ENCODE measurements at regions not wholly inside any gene's neighbourhood (a gene's known extent, or its start where the extent isn't known, plus 50 kb on each side); places are given as distances from the start of the nearest gene placed in this dataset.

DNA sequence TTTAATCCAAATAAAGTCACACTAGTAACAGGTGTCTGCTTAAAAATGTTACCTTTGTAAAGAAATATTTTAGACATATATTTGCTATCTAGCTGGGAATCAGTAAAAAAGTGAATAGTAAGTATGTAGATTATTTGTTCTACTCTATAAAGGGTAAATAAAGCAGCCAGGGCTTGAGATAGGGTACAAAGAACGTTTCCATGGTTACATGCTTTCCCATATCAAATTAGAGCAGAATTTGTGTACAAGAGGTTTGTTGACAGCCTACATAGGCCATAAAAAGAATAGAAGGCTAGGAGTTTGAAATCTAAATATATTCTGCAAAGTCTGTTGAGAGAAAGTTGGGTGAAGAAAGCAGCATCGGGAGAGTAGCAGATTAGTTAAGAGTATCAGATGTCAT lies 160.9 kb upstream of the POU5F2 start:
- TF ChIP-seq, protein P1, sequence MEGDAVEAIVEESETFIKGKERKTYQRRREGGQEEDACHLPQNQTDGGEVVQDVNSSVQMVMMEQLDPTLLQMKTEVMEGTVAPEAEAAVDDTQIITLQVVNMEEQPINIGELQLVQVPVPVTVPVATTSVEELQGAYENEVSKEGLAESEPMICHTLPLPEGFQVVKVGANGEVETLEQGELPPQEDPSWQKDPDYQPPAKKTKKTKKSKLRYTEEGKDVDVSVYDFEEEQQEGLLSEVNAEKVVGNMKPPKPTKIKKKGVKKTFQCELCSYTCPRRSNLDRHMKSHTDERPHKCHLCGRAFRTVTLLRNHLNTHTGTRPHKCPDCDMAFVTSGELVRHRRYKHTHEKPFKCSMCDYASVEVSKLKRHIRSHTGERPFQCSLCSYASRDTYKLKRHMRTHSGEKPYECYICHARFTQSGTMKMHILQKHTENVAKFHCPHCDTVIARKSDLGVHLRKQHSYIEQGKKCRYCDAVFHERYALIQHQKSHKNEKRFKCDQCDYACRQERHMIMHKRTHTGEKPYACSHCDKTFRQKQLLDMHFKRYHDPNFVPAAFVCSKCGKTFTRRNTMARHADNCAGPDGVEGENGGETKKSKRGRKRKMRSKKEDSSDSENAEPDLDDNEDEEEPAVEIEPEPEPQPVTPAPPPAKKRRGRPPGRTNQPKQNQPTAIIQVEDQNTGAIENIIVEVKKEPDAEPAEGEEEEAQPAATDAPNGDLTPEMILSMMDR (IDR thresholded peaks at IDR 0.05; ENCODE audit: low read depth, low read length): no peak
- no peak for TF ChIP-seq EZH2phosphoT487 (IDR thresholded peaks at IDR 0.05; ENCODE audit: low read depth)
